DMS153 (cell line): ENCODE measurements at regions not wholly inside any gene's neighbourhood (a gene's known extent, or its start where the extent isn't known, plus 50 kb on each side); places are given as distances from the start of the nearest gene placed in this dataset.
"Not testable (repeated sequence)": the region's sequence is repeated elsewhere in the genome, so short reads cannot be mapped to it uniquely, and the experiment has no call there.

Experiments
- DNase-seq: peaks from one replicate; lab custom pipeline; 2025; lab: John Stamatoyannopoulos, UW

DNA sequence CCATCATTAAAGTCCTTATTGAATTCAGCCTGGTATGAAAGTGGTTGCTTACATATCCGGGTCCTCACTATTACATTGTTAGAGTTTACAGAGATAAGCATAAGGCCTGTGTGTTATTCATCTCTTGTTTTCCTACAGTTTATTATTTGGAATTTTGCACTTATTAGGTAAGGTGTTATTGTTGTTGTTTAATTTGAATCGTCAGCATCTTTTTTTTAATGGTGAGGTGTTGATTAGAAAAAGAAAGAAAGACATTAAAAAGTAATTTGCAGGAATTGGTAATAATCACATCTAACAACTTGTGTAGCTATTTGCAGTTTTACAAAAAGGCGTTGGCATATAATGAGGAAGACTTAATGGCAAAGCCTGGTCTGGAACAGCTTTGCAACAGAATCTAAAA, 158.6 kb downstream of the SAMD5 start:
- DNase-seq = no peak

DNA sequence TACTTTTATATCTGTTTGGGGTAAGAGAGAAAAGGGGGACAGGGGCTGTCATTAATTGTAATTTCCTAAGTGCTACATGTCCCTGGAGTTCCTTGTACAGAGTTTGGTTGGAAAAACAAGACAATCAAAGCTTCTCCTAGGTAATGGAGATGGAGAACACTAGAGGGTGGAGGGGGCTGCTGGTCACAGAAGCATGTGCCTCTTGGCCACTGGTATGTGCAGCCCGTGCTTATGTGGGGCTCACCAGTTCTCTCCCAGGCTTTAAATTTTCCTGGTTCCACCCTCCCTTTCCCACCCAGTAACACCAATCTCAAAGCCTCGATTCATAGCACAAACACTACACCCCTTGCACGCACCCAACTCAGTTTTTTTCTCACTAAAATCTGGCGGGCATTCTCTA, 165.6 kb downstream of the SAMD5 start:
- no peak for DNase-seq

DNA sequence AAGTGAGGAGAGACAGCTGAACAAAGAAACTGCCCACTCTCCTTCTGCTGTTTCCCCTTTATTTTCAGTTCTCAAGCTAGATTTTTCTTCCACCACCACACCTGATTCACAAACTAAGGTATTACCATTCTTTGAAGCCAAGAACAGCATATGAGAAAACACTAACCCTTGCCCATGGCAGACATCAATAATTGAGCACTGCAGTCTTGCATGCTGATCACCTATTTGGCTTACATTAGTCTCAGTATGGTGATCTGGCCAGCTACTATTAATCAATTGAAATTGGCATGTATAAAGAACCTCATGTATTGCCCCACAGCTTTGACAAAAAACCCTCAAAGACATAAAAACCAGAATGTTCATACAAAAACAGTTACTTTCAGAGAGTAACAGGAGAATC, 166.3 kb downstream of the SAMD5 start:
- DNase-seq = no peak

DNA sequence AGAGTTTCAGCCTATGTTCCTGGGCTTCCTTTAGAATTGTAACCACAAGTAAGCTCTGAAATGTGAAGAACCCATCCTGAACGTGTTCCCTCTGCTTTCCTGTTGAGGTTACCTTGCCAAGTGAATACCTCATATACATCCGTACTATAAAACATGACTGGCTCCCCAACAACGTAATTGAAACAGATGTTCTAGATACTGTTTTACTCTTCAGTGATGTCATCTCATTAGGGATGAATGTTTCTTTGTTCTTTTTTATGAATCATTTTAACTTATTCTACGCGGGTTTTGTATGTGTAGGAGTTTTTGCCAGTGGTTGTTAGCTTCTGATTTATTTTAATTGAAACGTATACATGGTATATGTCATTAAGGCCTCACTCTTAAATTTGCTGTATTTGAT, 166.8 kb downstream of the SAMD5 start:
- no peak for DNase-seq

DNA sequence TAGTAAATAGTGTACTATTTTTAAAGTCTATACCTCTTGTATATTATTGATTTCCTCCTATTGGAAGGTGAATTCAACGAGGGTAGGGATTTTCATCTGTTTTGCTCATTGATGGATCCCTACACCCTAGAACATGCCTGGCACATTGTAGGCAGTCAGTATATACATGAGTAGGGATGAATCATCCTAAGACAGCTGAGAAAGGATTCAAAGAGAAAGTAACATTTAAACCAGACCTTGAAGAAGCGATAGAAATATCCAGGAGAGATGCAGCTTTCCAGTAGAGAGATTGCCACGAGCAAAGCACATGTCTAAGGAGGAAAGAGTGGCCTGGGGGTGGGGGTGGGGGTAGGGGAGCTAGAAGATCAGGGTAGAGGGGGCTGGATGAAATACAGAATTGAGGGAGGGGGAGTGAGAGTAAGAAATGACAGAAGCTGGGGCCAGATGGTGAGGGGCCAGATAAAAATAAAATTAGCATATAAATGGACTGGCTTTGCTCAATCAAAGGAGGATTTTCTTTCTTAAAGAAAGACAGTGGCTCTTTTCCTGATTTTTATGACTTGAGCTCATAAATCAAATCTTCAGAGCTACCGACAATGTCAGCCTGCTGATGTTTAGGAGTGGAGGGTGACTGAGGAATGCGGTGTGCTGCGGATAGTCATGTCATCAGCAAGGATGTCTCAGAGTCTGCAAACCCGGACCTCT, 168.2 kb downstream of the SAMD5 start:
- no peak for DNase-seq

DNA sequence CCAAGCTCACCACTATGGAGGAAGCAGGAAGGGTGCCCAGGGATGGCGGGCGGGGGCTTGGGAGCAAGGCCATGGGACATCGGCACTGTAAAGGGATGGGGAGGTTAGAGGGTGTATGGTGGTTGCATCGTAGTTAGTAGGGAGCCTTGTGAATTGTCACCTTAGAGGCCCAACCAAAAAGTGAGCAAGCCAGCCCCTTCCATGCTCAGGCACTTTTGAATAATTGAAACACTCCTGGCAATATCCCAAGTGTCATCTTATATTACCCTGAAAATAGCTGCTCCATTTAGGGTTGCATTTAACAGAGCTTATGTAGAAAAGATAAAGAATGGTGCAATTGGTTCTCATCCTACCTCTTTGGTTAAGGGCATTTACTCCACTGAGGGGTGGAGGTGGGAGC, 169.2 kb downstream of the SAMD5 start:
- DNase-seq = no peak

DNA sequence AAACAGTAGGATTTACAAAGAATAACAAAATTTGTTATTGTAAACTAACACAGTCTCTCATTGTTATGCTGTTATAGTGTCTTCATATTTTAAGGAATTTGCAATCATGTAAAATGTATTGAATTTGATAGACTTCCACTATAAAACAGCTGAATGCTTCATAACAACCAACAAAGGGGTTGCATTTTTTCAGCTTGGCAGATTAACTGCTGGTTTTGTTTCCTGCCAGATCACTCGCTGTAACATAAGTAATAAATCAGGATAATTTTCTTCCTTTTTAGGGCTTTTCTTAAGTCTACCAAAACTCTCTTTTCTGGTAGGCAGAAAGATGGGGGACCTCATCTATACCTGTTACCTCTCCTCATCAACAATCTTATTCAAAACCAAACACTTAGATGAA, 169.8 kb downstream of the SAMD5 start:
- no peak for DNase-seq

DNA sequence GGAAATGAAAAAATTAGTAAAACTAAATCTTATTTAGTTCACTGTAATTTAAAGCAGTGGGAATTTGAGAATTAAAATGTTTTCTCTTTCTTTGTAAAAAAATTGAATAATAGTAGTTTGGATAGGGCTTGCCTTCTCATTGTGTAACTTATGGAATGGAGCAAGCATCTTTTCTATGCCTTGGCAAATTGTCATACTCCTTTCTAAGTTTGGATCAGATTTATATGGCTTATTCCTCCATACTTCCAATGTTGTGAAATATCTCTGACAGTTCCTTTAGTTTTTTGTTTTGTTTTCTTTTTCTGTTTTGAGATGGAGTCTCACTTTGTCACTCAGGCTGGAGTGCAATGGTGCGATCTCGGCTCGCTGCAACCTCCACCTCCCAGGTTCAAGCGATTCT, 176.4 kb downstream of the SAMD5 start:
- no peak for DNase-seq

DNA sequence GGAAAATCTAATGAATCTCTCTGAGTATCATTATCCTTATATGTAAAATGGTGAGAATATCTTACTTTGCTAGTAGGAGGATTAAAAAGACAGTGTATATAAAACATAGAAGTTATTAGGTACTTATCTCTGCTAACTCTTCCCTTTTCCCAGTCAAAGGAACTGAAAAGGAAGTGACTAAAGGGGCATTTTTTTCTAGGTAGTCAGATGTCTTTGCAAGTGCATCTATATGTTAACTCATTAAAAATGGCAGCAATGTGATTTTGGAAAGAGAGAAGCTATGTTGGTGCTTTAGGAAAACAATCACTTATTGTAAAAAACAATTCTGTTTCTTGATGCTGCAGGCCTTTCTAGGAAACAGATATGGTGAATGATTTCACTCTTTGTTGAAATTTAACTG, 180.9 kb downstream of the SAMD5 start:
- no peak for DNase-seq

DNA sequence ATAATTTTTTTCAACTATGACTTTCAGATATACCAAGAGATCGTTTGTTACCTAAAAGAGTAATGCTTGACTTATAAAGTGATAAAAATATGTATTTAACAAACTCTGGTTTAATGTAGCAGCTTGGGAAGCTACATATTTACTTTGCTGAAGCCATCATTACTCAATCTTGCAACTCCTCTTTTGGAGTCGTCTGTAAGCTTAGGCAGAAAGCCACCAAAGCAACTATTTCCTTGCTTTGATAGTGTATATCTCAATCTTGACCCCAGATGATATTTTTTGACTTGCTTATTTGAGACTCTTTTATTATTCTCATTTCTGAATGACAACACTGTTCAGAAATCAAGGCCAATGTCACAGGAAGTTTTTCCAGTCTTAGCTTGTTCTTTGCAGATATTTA, 183.0 kb downstream of the SAMD5 start:
- DNase-seq = no peak

DNA sequence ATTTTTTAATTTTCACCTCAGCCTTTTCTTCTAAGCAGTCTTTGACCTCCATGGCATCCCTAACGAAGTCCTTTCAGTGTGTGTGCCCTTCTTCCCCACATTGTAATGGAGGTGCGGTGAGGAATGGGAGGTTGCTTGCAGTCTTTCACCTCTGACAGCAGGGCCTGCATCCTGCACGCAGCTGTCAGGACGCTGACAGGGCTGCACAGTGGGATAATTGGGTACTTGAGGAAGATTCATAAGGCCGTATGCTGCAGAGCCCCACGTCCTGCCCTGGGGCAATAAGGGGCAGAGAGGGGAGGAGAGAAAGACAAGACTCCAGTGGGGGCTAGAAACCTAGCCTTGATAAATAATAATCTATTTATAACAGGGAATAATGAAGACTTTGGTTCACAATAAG, 184.7 kb downstream of the SAMD5 start:
- no peak for DNase-seq

DNA sequence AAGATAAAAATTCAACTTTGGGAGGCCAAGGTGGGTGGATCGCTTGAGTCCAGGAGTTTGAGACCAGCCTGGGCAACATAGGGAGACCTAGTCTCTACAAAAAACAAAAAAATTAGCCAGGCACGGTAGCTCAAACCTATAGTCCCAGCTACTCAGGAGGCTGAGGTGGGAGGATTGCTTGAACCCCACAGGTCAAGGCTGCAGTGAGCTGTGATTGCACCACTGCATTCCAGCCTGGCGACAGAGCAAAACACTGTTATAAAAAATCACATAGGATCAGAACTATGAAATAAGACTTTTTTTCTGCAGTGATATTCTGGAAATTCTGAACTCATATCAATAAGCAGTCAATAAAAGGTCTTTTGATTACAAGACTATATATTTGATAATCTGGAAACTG, 186.1 kb downstream of the SAMD5 start:
- not testable (repeated sequence) for DNase-seq

DNA sequence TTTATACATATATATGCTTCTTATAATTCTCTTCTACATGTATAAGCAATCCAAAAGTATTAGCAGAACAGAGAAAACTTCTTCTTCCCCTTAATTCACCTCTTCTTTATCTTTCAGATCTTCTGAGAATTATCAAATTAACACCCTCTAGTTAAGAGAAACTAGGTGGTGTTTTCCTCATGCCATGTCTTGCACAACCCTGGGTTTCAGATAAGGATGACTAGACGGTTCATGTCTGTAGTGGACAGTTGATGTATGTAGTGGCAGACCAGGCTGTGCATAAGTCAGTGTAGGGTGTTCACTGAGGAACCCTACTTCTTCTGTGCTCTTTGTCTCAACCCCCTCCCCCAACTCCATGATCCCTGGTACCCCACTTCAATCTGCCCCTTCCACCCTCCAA, 187.3 kb downstream of the SAMD5 start:
- DNase-seq = no peak

DNA sequence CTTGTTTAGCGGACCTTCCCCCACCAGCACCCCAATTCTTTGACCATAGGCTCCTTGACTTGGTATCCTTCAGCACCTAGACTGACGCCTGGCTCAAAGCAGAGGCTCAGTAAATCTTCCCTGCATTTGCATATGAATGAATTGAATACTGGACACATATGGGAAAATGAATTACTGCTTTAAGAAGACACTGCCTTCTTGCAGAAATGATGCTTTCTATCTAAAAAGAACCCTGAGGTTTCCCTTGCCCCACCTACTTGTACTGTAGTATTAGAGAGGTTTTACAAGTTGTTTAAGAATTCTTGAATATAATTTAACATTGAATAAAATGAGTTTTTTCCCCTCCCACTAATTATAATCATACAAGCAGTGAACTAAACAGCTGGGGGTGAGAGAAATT, 190.7 kb downstream of the SAMD5 start:
- no peak for DNase-seq

DNA sequence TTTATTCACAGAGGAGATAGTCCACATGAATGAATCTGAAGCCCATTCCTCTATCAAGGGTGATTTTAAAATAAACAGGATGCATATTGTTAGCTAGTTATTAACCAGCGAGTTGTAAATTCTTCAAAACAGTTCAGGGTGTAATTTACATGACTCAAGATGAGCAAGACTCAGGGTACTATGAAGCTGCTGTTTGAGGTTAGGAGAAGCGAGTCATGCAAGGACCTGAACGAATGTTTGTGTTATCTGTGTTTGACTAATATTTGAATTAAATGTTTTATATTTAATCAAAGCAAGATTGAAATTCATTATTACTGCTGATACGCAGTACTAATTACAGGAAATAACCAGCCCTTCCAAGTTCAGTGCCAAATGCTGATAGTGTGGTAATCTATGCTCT, 191.1 kb downstream of the SAMD5 start:
- no peak for DNase-seq

DNA sequence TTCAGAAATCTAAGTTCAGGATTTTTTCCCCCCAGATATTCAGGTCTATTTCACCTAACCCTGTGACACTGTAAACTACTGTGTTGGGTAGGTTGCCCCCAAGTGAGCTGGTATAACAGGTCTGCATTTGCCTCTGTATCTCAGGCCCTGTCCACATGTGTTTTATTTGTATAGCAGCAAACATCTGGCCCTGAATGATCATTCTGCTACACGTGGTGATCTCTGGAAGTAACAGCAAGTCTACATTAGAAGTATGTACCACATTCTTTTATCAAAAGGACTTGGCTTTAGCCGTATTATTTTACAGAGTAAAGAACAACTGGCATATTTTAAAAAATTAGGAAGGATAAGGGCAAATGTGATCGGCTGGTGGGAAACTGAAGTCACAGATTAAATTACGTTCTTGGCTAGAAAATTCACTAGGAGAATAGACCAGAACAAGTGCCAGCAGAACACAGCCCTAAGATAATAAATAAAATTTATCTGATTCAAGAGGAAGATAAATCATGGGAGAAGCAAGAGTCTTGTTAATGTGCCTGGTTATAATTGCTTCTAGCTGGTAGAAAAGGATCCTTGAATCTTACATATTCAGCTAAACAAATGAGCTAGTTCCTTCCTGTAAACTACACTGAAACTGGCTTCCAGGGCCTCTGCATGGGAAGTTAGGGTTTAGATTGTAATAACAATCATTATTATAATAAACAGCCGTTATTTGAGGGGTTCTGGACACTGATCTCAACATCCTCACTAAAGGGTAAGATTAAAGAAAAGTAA, 192.1 kb downstream of the SAMD5 start:
- no peak for DNase-seq

DNA sequence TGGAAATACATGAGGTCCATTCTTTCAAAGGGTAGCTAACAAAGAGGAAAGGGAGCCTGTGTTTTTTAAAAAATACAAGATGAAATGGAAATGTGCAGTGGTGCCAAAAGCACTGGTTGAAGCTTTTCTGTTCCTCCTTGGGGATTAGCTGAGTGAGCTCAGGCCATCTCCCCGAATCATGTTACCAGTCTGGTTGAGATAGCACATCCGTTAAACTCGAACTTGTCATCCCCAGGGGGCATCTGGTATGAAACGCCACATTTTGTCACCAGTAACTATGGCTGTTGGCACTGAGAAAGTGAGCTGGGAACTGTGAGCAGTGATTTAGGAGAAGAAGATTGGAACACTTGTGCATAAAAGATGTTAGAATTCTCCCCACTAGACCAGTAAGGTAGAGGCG, 196.2 kb downstream of the SAMD5 start:
- no peak for DNase-seq

DNA sequence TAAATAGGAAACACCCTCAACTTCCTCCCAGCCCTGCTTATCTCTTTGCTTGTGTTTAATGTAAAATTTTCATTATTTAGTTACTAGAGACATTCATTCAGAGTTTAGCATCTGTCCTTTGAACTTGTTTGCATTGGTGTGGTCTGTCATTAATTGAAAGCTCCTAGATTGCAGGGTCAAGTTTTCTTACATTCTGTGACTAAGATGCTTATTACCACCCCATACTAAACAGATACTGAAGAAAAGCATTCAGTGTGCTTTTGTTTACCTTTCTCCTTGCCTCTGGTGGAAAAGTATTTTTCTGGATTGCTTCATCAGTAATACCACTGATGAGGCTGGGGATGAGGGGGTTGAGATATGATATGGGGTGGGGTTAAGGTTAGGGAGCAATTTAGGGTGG, 199.0 kb downstream of the SAMD5 start:
- DNase-seq = no peak

DNA sequence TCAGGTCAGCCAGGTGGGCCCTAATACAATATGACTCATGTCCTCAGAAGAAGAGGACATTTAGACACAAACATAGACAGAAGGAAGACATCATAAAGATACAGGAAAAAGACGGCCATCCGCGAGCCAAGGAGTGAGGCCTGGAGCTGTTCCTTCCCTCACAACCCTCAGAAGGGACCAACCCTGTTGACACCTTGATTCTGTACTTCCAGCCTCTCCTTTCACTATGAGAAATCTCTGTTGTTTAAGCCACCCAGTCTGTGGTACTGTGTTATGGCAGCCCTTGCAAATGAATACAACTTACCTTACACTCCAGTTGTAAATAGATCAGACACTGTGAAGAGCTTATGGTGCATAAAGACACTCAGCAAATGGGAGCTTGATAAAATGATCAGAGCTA, 199.7 kb downstream of the SAMD5 start:
- DNase-seq = no peak

DNA sequence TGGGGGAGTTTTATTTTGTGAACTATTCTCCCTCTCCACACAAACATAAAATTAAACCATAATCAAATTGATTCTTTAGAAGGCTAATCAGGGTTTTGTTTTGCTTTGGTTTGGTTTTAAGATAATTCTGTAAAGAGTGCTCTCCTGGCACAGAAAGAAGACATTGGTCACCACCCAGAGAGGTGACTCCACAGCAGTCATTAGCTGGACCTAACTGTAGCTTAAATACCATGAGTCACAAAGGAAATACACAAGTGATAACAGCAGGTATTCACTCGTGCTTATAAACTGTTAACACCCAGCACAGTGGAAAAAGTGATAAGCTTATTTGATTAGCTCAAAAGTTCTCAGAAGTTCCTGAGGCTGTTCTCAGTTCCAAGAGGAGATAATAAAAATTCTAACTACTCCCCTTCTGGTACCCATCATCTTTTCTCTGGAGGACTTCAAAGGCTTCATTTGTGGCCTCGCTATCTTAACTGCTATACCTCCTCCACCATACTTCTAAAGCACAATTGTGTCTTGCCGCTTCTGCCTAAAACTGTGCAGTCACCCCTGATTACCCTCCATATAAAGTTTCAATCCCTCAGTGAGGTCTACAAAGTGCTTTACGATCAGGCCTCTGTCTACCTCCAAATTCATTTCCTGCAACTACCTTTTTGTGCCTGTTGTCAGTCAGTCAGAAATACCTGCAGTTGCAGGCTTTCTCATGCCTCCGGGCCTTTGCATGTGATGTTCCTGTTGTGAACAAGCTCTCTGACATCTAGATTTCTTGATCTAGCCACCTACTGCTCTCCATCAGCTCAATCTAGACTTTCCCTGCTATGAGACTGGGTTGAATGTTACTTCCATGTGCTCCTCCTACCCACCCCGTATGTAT, 201.1 kb downstream of the SAMD5 start:
- DNase-seq = no peak

DNA sequence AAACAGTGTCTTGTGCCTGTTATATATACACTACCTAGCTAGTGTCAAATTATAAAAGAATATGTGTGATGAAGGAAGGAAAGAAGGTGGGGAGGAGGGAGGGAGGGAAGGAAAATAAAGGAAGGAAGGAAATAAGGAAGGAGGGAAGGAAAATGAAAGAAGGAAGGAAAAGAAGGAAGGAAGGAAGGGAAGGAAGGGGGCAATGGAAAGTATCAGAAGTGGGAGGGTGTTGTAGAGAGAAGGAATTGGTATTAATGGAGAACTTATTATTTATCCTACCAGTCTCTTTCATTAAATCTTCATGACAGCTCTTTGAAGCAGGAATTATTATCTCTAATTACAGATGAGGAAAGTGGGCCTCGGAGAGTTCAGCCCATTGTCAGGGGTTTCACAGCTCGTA, 202.4 kb downstream of the SAMD5 start:
- DNase-seq = no peak

DNA sequence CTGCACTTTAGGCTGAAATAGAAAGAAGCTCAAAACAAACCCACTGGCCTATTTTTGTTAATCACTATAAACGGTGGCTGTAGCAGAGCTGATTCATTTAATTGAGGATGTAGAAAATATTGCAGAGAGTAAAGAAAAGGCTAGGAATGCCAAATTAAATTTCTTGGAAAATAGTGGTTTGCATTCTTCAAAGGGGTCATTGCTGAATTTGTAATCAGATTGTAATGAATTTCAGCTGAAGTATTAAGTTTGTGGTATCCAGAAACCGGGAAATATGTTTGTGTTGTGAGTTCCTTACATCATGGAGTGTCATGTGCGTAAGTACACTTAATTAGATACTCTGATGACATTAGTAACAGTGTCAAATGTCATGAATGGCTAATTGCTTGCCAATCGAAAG, 203.0 kb downstream of the SAMD5 start:
- no peak for DNase-seq

DNA sequence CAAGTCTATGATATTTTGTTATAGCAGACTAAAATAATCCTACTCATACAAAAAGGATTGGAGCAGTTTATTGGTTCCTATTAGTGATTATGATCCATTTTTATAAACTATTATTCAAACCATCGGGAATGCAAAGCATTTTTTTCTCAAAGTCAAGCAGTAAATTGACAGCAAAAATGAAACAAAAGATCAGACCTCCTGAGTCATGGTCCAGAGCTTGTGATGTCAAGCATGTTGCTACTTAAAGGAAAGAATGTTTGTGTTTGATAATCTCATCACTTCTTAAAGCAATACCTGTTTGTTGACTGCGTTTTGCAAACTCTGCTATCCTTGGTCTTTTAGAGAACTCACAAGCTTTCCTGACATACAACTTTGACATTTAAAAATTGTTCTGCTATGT, 204.4 kb downstream of the SAMD5 start:
- DNase-seq = no peak
